ENCODE measurements at regions not wholly inside any gene's neighbourhood (a gene's known extent, or its start where the extent isn't known, plus 50 kb on each side); places are given as distances from the start of the nearest gene placed in this dataset.
"Not testable (repeated sequence)": the region's sequence is repeated elsewhere in the genome, so short reads cannot be mapped to it uniquely, and the experiment has no call there.

- DNase-seq = no peak
Measured at GRCh38 chr9:88821033-88821745, 170.1 kb upstream of the S1PR3 start.

GRCh38 chr9:88821746-88822106, 169.5 kb upstream of the S1PR3 start:
- DNase-seq = no peak

- no peak for DNase-seq
Measured at GRCh38 chr9:88824711-88825110, 166.6 kb upstream of the S1PR3 start.

- no peak for DNase-seq
Measured at GRCh38 chr9:88826181-88826580, 165.1 kb upstream of the S1PR3 start.

- DNase-seq = no peak
Measured at GRCh38 chr9:88826771-88827181, 164.5 kb upstream of the S1PR3 start.

- DNase-seq = no peak
Measured at GRCh38 chr9:88828018-88828417, 163.2 kb upstream of the S1PR3 start.

- DNase-seq = no peak
Measured at GRCh38 chr9:88828492-88828974, 162.7 kb upstream of the S1PR3 start.

- no peak for DNase-seq
Measured at GRCh38 chr9:88829276-88829675, 162.0 kb upstream of the S1PR3 start.

- DNase-seq = peak; percentile 38 to 56
Measured at GRCh38 chr9:88831713-88832407, 159.4 kb upstream of the S1PR3 start.

- DNase-seq = no peak
Measured at GRCh38 chr9:88833946-88834345, 157.3 kb upstream of the S1PR3 start.

- DNase-seq = peak; percentile 86 to 91
Measured at GRCh38 chr9:88835038-88835466, 156.2 kb upstream of the S1PR3 start.

GRCh38 chr9:88835772-88836171, 155.5 kb upstream of the S1PR3 start:
- no peak for DNase-seq

GRCh38 chr9:88837731-88838130, 153.5 kb upstream of the S1PR3 start:
- no peak for DNase-seq

- not testable (repeated sequence) for DNase-seq
Measured at GRCh38 chr9:88849878-88850277, 141.4 kb upstream of the S1PR3 start.

GRCh38 chr9:88852794-88853193, 138.5 kb upstream of the S1PR3 start:
- DNase-seq = peak in 1 of 2 experiments; percentile 3

- DNase-seq = no peak
Measured at GRCh38 chr9:88870627-88871026, 120.6 kb upstream of the S1PR3 start.

- no peak for DNase-seq
Measured at GRCh38 chr9:88871669-88872068, 119.6 kb upstream of the S1PR3 start.

GRCh38 chr9:88872192-88872946, 118.9 kb upstream of the S1PR3 start:
- DNase-seq = no peak

GRCh38 chr9:88873635-88874034, 117.6 kb upstream of the S1PR3 start:
- no peak for DNase-seq

GRCh38 chr9:88874391-88874790, 116.9 kb upstream of the S1PR3 start:
- DNase-seq = no peak

- DNase-seq = no peak
Measured at GRCh38 chr9:88875400-88876120, 115.7 kb upstream of the S1PR3 start.

GRCh38 chr9:88880199-88880598, 111.1 kb upstream of the S1PR3 start:
- DNase-seq = no peak

GRCh38 chr9:88884291-88884690, 107.0 kb upstream of the S1PR3 start:
- not testable (repeated sequence) for DNase-seq
